ENCODE measurements at regions not wholly inside any gene's neighbourhood (a gene's known extent, or its start where the extent isn't known, plus 50 kb on each side); places are given as distances from the start of the nearest gene placed in this dataset.

GRCh38 chrX:6778544-6779503 is 243.9 kb upstream of the VCX3A start:
- H3K4me1 ChIP-seq: no peaks in the 10 kb centered on the region
- H3K9me3 ChIP-seq: no peaks in the 10 kb centered on the region
- no peaks in the 10 kb centered on the region for H3K27me3 ChIP-seq
- H3K27ac ChIP-seq: no peak overlapping the region
- H3K4me3 ChIP-seq: no peak overlapping the region
- no peak for DNase-seq (ENCODE audit: low spot score)
- H3K36me3 ChIP-seq: no peaks in the 10 kb centered on the region
- TF ChIP-seq, protein P1, sequence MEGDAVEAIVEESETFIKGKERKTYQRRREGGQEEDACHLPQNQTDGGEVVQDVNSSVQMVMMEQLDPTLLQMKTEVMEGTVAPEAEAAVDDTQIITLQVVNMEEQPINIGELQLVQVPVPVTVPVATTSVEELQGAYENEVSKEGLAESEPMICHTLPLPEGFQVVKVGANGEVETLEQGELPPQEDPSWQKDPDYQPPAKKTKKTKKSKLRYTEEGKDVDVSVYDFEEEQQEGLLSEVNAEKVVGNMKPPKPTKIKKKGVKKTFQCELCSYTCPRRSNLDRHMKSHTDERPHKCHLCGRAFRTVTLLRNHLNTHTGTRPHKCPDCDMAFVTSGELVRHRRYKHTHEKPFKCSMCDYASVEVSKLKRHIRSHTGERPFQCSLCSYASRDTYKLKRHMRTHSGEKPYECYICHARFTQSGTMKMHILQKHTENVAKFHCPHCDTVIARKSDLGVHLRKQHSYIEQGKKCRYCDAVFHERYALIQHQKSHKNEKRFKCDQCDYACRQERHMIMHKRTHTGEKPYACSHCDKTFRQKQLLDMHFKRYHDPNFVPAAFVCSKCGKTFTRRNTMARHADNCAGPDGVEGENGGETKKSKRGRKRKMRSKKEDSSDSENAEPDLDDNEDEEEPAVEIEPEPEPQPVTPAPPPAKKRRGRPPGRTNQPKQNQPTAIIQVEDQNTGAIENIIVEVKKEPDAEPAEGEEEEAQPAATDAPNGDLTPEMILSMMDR (IDR thresholded peaks at IDR 0.05): no peak

- Histone ChIP-seq H3K36me3 (no peaks in the 10 kb centered on the region), H3K4me1 (no peaks in the 10 kb centered on the region), H3K9me3 (no peaks in the 10 kb centered on the region), H3K4me3 (no peak overlapping the region), H3K27me3 (no peaks in the 10 kb centered on the region), H3K27ac (no peak overlapping the region)
- TF ChIP-seq, protein P1 (IDR thresholded peaks at IDR 0.05): no peak
- DNase-seq (ENCODE audit: low spot score): no peak
Measured at GRCh38 chrX:6777238-6778002, 242.5 kb upstream of the VCX3A start.

- H3K27me3 ChIP-seq: no peaks in the 10 kb centered on the region
- no peak overlapping the region for H3K4me3 ChIP-seq
- H3K4me1 ChIP-seq: no peaks in the 10 kb centered on the region
- peaks cover 0 to 6% of the 10 kb centered on the region in 2 donors for H3K9me3 ChIP-seq
- no peaks in the 10 kb centered on the region for H3K36me3 ChIP-seq
- H3K27ac ChIP-seq: no peak overlapping the region
- no peak for DNase-seq (ENCODE audit: low spot score)
- TF ChIP-seq, protein P1 (IDR thresholded peaks at IDR 0.05): no peak
Measured at GRCh38 chrX:6770936-6771335, 236.0 kb upstream of the VCX3A start.

DNA sequence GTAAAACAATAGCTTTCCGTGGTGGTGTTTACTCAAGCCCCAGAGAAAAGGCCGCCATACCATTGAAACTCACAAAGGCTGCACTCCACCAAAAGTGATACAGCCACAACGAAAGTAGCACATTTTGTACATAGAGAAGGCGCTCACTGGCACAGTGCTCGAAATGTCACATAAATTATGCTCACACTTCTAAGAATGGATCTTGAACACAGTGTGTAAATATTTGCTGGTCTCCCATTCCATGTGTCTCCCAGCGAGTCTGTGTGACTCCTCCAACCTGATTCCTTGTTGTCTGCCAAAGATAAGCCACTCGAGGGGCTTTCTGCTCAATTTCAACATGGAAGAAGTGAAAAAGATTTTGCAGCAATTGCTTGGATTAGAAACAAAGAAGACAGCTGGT is 234.0 kb upstream of the VCX3A start:
- DNase-seq (ENCODE audit: low spot score): no peak
- TF ChIP-seq, protein P1 (IDR thresholded peaks at IDR 0.05): no peak

GRCh38 chrX:6761251-6761650 is 226.3 kb upstream of the VCX3A start:
- H3K9me3 ChIP-seq: peaks cover 0 to 8% of the 10 kb centered on the region in 2 donors
- no peak overlapping the region for H3K4me3 ChIP-seq
- no peaks in the 10 kb centered on the region for H3K36me3 ChIP-seq
- TF ChIP-seq, protein P1 (IDR thresholded peaks at IDR 0.05): no peak
- no peaks in the 10 kb centered on the region for H3K27me3 ChIP-seq
- no peak for DNase-seq (ENCODE audit: low spot score)
- no peak overlapping the region for H3K27ac ChIP-seq
- no peaks in the 10 kb centered on the region for H3K4me1 ChIP-seq

More for the DNA sequence above, 234.0 kb upstream of the VCX3A start:
- H3K4me3 ChIP-seq: no peak overlapping the region
- no peaks in the 10 kb centered on the region for H3K4me1 ChIP-seq
- H3K9me3 ChIP-seq: peaks cover 0 to 11% of the 10 kb centered on the region in 2 donors
- H3K27me3 ChIP-seq: no peaks in the 10 kb centered on the region
- no peaks in the 10 kb centered on the region for H3K36me3 ChIP-seq
- H3K27ac ChIP-seq: no peak overlapping the region

Measured in right atrium auricular region (tissue), 2 donors.